CD14-positive monocyte (primary cell): ENCODE measurements at regions not wholly inside any gene's neighbourhood (a gene's known extent, or its start where the extent isn't known, plus 50 kb on each side); places are given as distances from the start of the nearest gene placed in this dataset.
"Not testable (repeated sequence)": the region's sequence is repeated elsewhere in the genome, so short reads cannot be mapped to it uniquely, and the experiment has no call there.

Experiments
- DNase-seq, 3 donors: peaks; one replicate each; pipeline ENCODE4 v3.0.0-alpha.2; 2011 to 2022
- H2AFZ ChIP-seq: 2 replicates; pipeline ENCODE4 v1.6.0; 2012; ENCODE audit warnings: mild to moderate bottlenecking, low read depth, low read length, inconsistent platforms; ENCODE audit not compliant: insufficient read depth, poor library complexity, severe bottlenecking
- H3K27ac ChIP-seq, 2 donors: 1 replicate in 1 of 2; 2 replicates in 1 of 2; pipeline ENCODE4 v1.5.1; 2012 to 2013; ENCODE audit warnings: low read length in 2 of 2, control low read depth in 1 of 2, inconsistent platforms in 1 of 2, low read depth in 1 of 2, mild to moderate bottlenecking in 1 of 2
- H3K27me3 ChIP-seq, 2 donors: one replicate each; pipeline versions ENCODE4 v1.6.0 to v1.6.1; 2011 to 2013; ENCODE audit warnings: low read length in 2 of 2; ENCODE audit not compliant: control insufficient read depth in 2 of 2, insufficient read depth in 2 of 2
- H3K36me3 ChIP-seq, 2 donors: replicated peaks in 1 of 2; 1 replicate in 1 of 2; 2 replicates in 1 of 2; pipeline versions ENCODE4 v1.5.1 to v1.6.1; 2012 to 2013; ENCODE audit warnings: low read length in 2 of 2, control low read depth in 1 of 2, inconsistent platforms in 1 of 2, mild to moderate bottlenecking in 1 of 2; ENCODE audit not compliant: insufficient read depth in 2 of 2, control insufficient read depth in 1 of 2
- H3K4me1 ChIP-seq, 2 donors: 1 replicate in 1 of 2; 2 replicates in 1 of 2; pipeline versions ENCODE4 v1.5.1 to v1.6.1; 2012 to 2013; ENCODE audit warnings: low read length in 2 of 2, control low read depth in 1 of 2, inconsistent platforms in 1 of 2, mild to moderate bottlenecking in 1 of 2, moderate library complexity in 1 of 2; ENCODE audit not compliant: insufficient read depth in 2 of 2, control insufficient read depth in 1 of 2
- H3K4me2 ChIP-seq: replicated peaks from 2 replicates; pipeline ENCODE3; 2012; ENCODE audit warnings: low read length, moderate library complexity, mild to moderate bottlenecking; ENCODE audit not compliant: poor library complexity, severe bottlenecking; ENCODE audit errors: extremely low read depth
- H3K4me3 ChIP-seq, 3 experiments: fragments of 200-600 bp in 1 of 3; sonication (generic) in 1 of 3; replicated peaks in 1 of 3; 1 replicate in 2 of 3; 2 replicates in 1 of 3; pipeline ENCODE4 v1.5.1; 2011 to 2013; ENCODE audit warnings: low read length in 3 of 3, mild to moderate bottlenecking in 3 of 3, control low read depth in 2 of 3, low read depth in 2 of 3, inconsistent platforms in 1 of 3, moderate library complexity in 1 of 3
- H3K79me2 ChIP-seq: 2 replicates; pipeline ENCODE4 v1.6.0; 2012; ENCODE audit warnings: mild to moderate bottlenecking, control low read depth, inconsistent platforms, low read length, moderate library complexity; ENCODE audit not compliant: insufficient read depth
- H3K9ac ChIP-seq: 2 replicates; pipeline ENCODE4 v1.6.0; 2017; ENCODE audit warnings: low read length, mild to moderate bottlenecking; ENCODE audit not compliant: insufficient read depth, poor library complexity, severe bottlenecking
- H3K9me3 ChIP-seq, 2 donors: replicated peaks in 1 of 2; 1 replicate in 1 of 2; 2 replicates in 1 of 2; pipeline versions ENCODE4 v1.5.1 to v1.6.1; 2012 to 2013; ENCODE audit warnings: low read length in 2 of 2, control low read depth in 1 of 2; ENCODE audit not compliant: control insufficient read depth in 1 of 2, insufficient read depth in 1 of 2
- H4K20me1 ChIP-seq: 2 replicates; pipeline ENCODE4 v1.6.0; 2012; ENCODE audit warnings: mild to moderate bottlenecking, low read length, control low read depth, moderate library complexity; ENCODE audit not compliant: insufficient read depth
- H3K27ac Mint-ChIP-seq, 7 donors: one replicate each; pipeline ENCODE4 v1.8.0; 2020; ENCODE audit warnings: mild to moderate bottlenecking in 7 of 7, mixed read lengths in 7 of 7, moderate library complexity in 6 of 7, inconsistent platforms in 2 of 7
- H3K27me3 Mint-ChIP-seq, 3 donors: one replicate each; pipeline ENCODE4 v1.8.0; 2021 to 2022; ENCODE audit warnings: low read depth in 3 of 3, mild to moderate bottlenecking in 3 of 3, mixed read lengths in 3 of 3, moderate library complexity in 3 of 3, inconsistent platforms in 1 of 3
- H3K36me3 Mint-ChIP-seq, 2 donors: one replicate each; pipeline ENCODE4 v1.8.0; 2020; ENCODE audit warnings: mixed read lengths in 2 of 2, inconsistent platforms in 1 of 2, mild to moderate bottlenecking in 1 of 2
- H3K4me1 Mint-ChIP-seq: one replicate; pipeline ENCODE4 v1.8.0; 2020; ENCODE audit warnings: mild to moderate bottlenecking, mixed read lengths
- H3K4me3 Mint-ChIP-seq, 2 donors: one replicate each; pipeline ENCODE4 v1.8.0; 2020; ENCODE audit warnings: mild to moderate bottlenecking in 2 of 2, mixed read lengths in 2 of 2, moderate library complexity in 1 of 2
- H3K9me3 Mint-ChIP-seq, 7 donors: one replicate each; pipeline ENCODE4 v1.8.0; 2020 to 2022; ENCODE audit warnings: mixed read lengths in 7 of 7, mild to moderate bottlenecking in 6 of 7, moderate library complexity in 6 of 7, inconsistent platforms in 2 of 7
- WGBS: methylation state at CpG from one replicate; pipeline ENCODE4 v1.1.5; 2013; ENCODE audit warnings: missing lambda C conversion rate; ENCODE audit not compliant: insufficient coverage; 5-methylcytosine and 5-hydroxymethylcytosine counted together
- intact Hi-C, 2 donors: fragments of 100-400 bp; cut with micrococcal nuclease; formaldehyde crosslinking; loops; one replicate each; pipeline versions ENCODE4 v1.15.0 to v1.15.1; 2023
- TF ChIP-seq, protein P1 (sequence below): fragments of 200-600 bp; IDR thresholded peaks from one replicate; pipeline ENCODE4 v1.8.0; 2022; ENCODE audit warnings: antibody characterized with exemption, mild to moderate bottlenecking

DNA sequence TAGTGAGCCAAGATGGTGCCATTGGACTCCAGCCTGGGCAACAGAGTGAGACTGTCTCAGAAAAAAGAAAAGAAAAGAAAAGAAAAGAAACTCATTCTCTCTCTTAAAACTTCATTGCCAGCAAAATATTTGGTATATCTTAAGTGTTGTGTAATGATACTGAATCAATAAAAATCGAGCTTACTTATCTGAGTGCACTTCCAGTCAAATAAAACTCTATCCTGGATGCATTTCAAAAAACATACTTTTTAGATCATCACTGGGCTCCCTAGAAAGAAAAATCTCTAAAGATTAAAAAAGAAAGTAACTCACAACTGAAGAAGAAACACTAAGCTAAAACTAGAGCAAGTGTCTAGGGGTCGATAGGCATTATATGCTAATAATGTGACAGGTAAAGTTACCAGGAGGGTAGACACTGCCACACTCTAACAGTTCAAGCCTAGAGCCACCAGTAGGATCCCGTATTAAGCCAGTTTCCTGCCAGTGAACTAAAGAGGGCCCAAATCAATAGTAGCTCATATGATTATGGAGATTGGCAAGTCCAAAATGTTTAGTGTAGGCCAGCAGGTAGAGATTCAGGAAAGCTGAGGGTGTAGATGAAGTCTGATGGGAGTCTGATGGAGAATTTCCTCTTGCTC is 242.1 kb upstream of the CYRIA start:
- no peaks in the 10 kb centered on the region for H3K4me1 Mint-ChIP-seq
- H3K4me3 Mint-ChIP-seq: no peak overlapping the region
- H3K9me3 Mint-ChIP-seq: peaks cover 0 to 4% (median 0%) of the 10 kb centered on the region in 7 donors
- no peak overlapping the region for H3K9ac ChIP-seq
- no peak overlapping the region for H3K27ac ChIP-seq
- WGBS: no CpG with 5 or more reads among the region's 3 CpGs
- H3K4me2 ChIP-seq: no peak overlapping the region
- TF ChIP-seq, protein P1, sequence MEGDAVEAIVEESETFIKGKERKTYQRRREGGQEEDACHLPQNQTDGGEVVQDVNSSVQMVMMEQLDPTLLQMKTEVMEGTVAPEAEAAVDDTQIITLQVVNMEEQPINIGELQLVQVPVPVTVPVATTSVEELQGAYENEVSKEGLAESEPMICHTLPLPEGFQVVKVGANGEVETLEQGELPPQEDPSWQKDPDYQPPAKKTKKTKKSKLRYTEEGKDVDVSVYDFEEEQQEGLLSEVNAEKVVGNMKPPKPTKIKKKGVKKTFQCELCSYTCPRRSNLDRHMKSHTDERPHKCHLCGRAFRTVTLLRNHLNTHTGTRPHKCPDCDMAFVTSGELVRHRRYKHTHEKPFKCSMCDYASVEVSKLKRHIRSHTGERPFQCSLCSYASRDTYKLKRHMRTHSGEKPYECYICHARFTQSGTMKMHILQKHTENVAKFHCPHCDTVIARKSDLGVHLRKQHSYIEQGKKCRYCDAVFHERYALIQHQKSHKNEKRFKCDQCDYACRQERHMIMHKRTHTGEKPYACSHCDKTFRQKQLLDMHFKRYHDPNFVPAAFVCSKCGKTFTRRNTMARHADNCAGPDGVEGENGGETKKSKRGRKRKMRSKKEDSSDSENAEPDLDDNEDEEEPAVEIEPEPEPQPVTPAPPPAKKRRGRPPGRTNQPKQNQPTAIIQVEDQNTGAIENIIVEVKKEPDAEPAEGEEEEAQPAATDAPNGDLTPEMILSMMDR: no peak
- intact Hi-C loops: no loop called here
- H3K4me1 ChIP-seq: no peaks in the 10 kb centered on the region
- no peaks in the 10 kb centered on the region for H3K9me3 ChIP-seq
- DNase-seq: no peak
- H3K79me2 ChIP-seq: no peaks in the 10 kb centered on the region
- H3K27me3 ChIP-seq: no peaks in the 10 kb centered on the region
- no peak overlapping the region for H2AFZ ChIP-seq
- no peaks in the 10 kb centered on the region for H3K36me3 ChIP-seq
- H3K27ac Mint-ChIP-seq: no peak overlapping the region
- H3K36me3 Mint-ChIP-seq: no peaks in the 10 kb centered on the region
- no peaks in the 10 kb centered on the region for H4K20me1 ChIP-seq
- H3K27me3 Mint-ChIP-seq: peaks cover 0 to 2% (median 1%) of the 10 kb centered on the region in 3 donors
- H3K4me3 ChIP-seq: no peak overlapping the region

DNA sequence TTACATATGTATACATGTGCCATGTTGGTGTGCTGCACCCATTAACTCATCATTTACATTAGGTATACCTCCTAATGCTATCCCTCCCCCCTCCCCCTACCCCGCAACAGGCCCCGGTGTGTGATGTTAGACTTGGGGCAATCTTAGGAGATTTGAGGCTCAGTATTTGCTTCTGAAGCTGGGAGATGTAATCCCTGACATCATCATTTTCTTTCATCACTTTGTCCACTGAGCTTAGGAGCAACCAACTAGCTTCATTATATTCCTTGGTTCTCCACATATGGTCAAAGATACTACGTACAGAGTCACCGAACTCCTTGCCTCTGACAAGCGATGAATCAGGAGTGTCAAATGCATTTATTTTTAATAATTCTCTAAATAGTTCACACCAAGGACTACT is 239.7 kb upstream of the CYRIA start:
- WGBS: no CpG with 5 or more reads among the region's 5 CpGs

More for the DNA sequence above, 239.7 kb upstream of the CYRIA start:
- H2AFZ ChIP-seq, H3K27me3 Mint-ChIP-seq, H3K27ac Mint-ChIP-seq, H3K4me1 Mint-ChIP-seq, H3K79me2 ChIP-seq, DNase-seq, H3K4me3 Mint-ChIP-seq, H3K9me3 Mint-ChIP-seq, H3K36me3 Mint-ChIP-seq, intact Hi-C loops, H4K20me1 ChIP-seq, H3K9me3 ChIP-seq, H3K4me2 ChIP-seq, H3K27ac ChIP-seq, H3K27me3 ChIP-seq, H3K4me3 ChIP-seq, H3K36me3 ChIP-seq, H3K9ac ChIP-seq, H3K4me1 ChIP-seq: not testable (repeated sequence)
